ENCODE measurements at regions not wholly inside any gene's neighbourhood (a gene's known extent, or its start where the extent isn't known, plus 50 kb on each side); places are given as distances from the start of the nearest gene placed in this dataset.

DNA sequence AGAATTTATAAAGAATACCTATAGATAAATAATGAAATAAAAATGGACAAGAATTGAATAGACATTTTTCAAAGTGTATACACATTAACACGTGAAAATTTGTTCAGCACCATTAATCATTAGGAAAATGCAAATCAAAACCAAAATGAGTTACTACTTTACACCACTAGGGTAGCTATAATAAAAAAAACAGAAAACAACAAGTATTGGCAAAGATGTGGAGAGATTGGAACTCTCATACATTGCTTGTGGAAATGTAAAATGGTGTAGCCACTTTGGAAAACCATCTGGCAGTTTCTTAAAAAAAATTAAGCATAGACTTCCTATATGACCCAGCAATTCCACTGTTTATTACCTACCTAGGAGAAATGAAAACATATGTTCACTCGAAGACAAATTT is 172.8 kb upstream of the P2RY1 start:
- TF ChIP-seq, protein P1, sequence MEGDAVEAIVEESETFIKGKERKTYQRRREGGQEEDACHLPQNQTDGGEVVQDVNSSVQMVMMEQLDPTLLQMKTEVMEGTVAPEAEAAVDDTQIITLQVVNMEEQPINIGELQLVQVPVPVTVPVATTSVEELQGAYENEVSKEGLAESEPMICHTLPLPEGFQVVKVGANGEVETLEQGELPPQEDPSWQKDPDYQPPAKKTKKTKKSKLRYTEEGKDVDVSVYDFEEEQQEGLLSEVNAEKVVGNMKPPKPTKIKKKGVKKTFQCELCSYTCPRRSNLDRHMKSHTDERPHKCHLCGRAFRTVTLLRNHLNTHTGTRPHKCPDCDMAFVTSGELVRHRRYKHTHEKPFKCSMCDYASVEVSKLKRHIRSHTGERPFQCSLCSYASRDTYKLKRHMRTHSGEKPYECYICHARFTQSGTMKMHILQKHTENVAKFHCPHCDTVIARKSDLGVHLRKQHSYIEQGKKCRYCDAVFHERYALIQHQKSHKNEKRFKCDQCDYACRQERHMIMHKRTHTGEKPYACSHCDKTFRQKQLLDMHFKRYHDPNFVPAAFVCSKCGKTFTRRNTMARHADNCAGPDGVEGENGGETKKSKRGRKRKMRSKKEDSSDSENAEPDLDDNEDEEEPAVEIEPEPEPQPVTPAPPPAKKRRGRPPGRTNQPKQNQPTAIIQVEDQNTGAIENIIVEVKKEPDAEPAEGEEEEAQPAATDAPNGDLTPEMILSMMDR (IDR thresholded peaks at IDR 0.05 in 2 of 3, conservative IDR thresholded peaks at IDR 0.05 in 1 of 3; ENCODE audit: control insufficient read depth in 2 of 3, extremely low read depth in 1 of 3, insufficient read depth in 1 of 3, low read depth in 3 of 3, low read length in 3 of 3): no peak
- TF ChIP-seq TAF1 (IDR thresholded peaks at IDR 0.05; ENCODE audit: borderline replicate concordance, low read depth, low read length): no peak
